NCI-H526 (cell line): ENCODE measurements at regions not wholly inside any gene's neighbourhood (a gene's known extent, or its start where the extent isn't known, plus 50 kb on each side); places are given as distances from the start of the nearest gene placed in this dataset.

ENCODE experiments used
- DNase-seq, 2 experiments: peaks; one replicate each; lab custom pipeline; 2025; lab: John Stamatoyannopoulos, UW

DNA sequence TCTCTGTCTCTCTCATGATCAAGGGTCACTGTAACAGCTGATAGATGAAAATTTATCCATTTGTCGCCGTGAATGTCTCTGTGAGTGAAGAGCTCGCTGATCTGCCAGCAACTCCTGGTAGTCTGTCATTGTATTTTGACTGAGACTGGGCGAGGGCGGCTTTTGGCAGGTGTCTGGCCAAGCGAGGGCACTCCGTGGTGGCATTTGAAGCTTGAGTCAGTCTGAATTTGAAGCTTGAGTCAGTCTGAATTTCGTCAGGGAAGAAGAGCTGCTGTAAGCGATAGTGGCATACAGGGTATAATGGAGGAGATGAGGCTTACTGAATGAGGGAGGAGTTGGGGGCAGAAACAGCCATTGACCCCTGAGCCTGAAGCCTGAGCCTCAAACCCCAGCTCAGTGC is 56.8 kb upstream of the FAM181A start:
- no peak for DNase-seq

- DNase-seq = no peak
These were observed 57.7 kb upstream of the FAM181A start for GRCh38 chr14:93869427-93869826.

GRCh38 chr14:93868165-93868564 is 59.0 kb upstream of the FAM181A start:
- no peak for DNase-seq

- no peak for DNase-seq
These were observed 64.9 kb upstream of the FAM181A start for GRCh38 chr14:93862265-93862664.

- DNase-seq = no peak
These were observed 65.3 kb upstream of the FAM181A start for GRCh38 chr14:93861836-93862235.

- no peak for DNase-seq
These were observed 67.2 kb upstream of the FAM181A start for GRCh38 chr14:93859957-93860356.

GRCh38 chr14:93858896-93859295 is 68.2 kb upstream of the FAM181A start:
- no peak for DNase-seq

DNA sequence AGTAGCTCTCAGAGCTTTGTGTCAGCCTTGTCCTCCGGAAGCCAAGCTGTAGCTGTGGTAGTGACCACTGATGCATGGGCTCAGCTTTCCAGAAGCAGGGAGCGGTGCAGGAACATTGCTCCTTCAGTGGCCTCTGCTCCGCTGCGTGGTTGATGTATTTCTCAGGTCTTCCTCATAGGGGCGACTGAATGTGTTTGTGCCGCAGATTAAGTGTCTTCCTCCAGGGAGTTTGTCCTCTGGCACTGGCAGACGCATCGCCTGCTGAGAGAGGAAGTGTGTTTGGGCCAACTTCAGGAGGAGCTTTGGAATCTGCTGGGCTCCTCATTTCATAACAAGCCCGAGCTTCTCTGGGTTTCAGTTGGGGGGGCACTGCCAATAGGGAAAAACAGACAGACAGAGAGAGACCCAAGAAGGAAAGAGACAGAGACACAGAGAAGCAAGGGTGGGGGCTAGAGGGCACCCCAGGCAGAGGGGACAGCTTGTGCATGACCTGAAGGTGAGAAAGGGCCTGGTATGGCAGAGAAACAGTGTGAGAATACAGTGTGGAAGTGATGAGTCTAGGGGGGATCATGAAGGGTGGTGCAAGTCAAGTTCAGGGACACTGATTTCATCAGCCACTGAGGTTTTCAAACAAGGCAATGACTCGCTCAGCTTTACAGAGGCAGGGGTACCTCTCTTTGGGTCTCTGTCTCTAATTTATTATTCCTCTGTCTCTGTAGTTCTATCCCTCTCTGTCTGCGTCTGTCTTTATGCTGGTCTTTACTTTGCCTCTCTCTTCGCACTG is 69.4 kb upstream of the PRIMA1 start:
- peak in 1 of 2 experiments; percentile 24 for DNase-seq

- peak in 1 of 2 experiments; percentile 21 for DNase-seq
These were observed 68.8 kb upstream of the PRIMA1 start for GRCh38 chr14:93857081-93857480.

- DNase-seq = no peak
These were observed 67.5 kb upstream of the PRIMA1 start for GRCh38 chr14:93855737-93856136.

GRCh38 chr14:93847473-93847872 is 59.2 kb upstream of the PRIMA1 start:
- DNase-seq = no peak

DNA sequence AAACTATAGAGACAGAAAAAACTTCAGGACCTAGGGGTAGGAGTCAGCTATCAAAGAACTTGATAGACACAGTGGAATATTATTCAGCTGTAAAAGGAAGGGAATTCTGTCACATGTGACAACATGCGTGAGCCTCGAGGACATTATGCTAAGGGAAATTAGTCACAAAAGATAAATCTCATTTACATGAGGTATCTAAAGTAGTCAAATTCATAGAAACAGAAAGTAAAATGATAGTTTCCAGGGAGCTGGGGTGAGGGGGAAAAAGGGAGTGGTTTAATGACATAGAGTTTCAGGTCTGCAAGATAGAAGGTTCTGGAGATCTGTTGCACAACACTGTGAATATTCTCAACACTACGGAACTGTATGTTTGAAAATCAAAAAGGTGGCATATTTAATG is 50.0 kb upstream of the PRIMA1 start:
- DNase-seq = no peak
